ENCODE measurements at regions not wholly inside any gene's neighbourhood (a gene's known extent, or its start where the extent isn't known, plus 50 kb on each side); places are given as distances from the start of the nearest gene placed in this dataset.

DNA sequence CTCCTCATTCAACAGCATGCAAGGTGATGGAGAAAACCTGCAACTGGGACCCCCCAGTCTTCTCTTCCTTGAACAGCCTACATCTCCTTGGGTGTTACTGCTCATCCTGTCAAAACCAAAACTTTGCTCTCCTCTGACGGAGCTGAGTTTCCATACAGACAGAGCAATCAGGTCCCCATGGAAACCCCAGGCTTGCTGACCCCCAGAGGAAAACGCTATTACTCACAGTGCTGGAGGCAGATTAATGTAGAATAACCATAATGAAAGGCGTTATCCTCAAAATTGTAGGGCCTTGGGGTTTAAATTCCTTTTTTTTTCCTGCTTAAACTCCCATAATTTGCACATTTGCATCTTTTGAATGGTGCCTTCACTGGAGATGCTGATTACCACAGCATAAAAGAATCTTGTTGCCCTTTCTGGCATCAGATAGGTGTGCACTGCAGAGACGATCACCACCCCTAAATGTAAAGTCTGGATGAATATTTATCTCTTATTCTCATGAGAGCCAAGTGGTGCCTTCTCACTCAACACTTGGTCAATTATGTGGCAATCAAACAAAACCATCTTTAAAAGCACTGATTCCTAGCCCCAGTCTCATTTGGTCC, 126.3 kb downstream of the MSX2 start:
- Mint-ChIP-seq H3K4me1 (no peaks in the 10 kb centered on the region), H3K27ac (no peak overlapping the region), H3K36me3 (ENCODE audit: low read depth) (no peaks in the 10 kb centered on the region), H3K9me3 (no peaks in the 10 kb centered on the region), H3K4me3 (no peak overlapping the region), H3K27me3 (no peaks in the 10 kb centered on the region)
- ATAC-seq (no peak), DNase-seq (no peak)

DNA sequence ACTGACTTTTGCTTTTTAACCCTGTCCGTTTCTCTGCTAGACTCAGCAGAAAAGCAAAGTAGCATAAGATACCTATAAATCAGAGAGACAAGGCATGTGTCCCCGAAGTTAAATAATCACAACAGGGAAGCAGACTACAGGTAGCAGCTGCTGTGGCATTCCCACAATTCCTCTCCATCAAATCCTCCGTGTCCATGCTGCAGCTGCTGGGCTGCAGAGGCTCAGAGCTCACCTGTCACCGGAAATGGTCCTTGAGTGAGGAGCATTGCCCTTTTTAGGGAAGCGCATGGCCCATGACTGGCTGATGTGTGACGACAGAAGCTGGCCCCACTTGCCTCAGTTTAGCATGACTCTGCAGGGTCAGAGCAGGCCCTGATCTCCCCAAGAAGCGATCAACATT, 125.0 kb downstream of the MSX2 start:
- H3K27ac Mint-ChIP-seq: no peak overlapping the region
- H3K36me3 Mint-ChIP-seq (ENCODE audit: low read depth): no peaks in the 10 kb centered on the region
- H3K9me3 Mint-ChIP-seq: no peaks in the 10 kb centered on the region
- no peak for DNase-seq
- ATAC-seq: no peak
- no peak overlapping the region for H3K4me3 Mint-ChIP-seq
- no peaks in the 10 kb centered on the region for H3K4me1 Mint-ChIP-seq
- H3K27me3 Mint-ChIP-seq: no peaks in the 10 kb centered on the region

DNA sequence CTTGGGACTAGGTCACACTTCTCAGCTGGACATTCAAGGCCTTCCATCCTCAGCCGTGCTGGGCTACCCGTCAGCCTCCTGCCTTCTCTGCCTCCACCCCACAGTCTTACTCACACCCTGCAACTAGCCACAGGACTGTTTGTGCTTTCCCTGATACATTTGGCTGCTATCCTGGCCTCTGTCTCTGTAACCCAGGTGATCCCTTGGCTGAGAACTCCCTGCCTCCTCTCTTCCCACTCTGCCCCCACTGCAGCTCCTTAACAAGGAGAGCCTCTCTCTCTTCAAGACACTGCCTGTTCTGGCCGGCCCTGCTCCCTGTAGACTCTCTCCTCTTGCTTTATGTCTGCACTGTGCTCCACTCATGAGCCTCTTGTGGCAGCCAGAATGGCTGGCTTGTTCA, 120.6 kb downstream of the MSX2 start:
- no peaks in the 10 kb centered on the region for H3K4me1 Mint-ChIP-seq
- H3K36me3 Mint-ChIP-seq (ENCODE audit: low read depth): no peaks in the 10 kb centered on the region
- H3K27me3 Mint-ChIP-seq: no peaks in the 10 kb centered on the region
- DNase-seq (no peak), ATAC-seq (peak; percentile 15)
- H3K4me3 Mint-ChIP-seq: no peak overlapping the region
- H3K27ac Mint-ChIP-seq: no peak overlapping the region
- H3K9me3 Mint-ChIP-seq: no peaks in the 10 kb centered on the region

DNA sequence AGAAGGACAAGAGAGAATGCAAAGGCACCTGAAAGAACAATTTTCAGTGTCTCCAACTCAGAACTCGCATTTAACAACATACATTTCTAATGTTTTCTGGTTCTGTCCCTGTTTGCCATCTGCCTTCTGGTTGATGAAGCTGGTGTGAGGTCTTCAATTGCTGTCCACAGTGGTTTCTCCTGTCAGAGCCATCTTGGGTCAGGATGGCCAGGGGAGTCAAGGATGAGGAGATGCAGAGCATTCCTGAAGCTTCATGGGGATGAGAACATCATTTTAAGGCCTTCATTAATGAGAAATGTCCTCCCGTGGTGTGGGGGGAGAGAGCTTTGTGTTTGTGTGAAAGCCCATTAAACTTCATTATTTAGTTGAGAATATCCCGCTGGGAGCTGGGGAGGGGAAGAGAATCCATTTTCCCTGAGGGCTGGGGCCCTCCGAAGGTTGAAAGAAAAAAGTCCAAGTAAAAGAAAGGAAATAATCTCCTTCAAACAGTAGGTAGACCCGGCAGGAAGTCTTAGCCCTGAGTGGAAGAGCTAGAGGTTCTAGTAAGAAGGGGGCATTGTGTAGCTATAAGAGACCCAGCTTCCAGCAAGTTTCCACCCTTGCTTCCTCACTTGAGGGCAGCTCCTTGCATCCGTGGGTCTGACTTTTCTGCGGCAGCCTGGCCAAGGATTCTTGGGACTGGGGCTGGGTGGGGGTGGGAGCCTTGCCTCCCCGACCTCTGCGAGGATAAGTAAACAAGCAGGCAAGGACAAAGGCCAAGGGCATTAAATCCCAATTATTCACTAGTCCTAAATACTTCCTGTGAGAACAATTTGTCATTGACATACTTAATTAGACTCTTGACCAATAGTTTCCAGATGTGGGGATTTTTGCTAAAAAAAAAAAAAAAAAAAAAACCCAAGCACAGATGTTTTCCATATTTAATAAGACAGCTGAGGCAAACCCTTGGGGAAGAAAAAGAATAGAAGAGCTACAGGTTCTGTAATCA, 119.2 kb downstream of the MSX2 start:
- ATAC-seq (no peak), DNase-seq (no peak)
- Mint-ChIP-seq H3K9me3 (no peaks in the 10 kb centered on the region), H3K4me3 (no peak overlapping the region), H3K4me1 (no peaks in the 10 kb centered on the region), H3K27me3 (no peaks in the 10 kb centered on the region), H3K36me3 (ENCODE audit: low read depth) (no peaks in the 10 kb centered on the region), H3K27ac (no peak overlapping the region)

DNA sequence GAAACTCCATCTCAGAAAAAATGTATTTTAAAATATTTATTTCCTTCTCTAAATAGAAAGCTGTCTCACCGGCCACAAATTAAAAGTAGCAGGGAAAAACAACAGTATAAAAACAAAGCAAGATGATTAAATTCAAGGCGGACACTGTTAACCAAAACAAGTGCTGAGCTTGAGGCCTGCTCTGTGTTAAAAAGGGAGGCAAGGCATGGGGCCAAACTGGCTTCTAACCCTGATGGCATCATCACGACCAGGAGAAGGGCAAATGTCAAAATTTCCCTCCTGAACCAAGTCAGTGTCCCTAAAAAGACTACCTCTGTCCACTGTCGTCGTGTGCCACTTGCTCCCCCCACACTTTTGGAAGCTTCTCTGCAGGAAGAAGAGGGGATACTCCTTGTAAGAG, 116.1 kb downstream of the MSX2 start:
- no peak for ATAC-seq

DNA sequence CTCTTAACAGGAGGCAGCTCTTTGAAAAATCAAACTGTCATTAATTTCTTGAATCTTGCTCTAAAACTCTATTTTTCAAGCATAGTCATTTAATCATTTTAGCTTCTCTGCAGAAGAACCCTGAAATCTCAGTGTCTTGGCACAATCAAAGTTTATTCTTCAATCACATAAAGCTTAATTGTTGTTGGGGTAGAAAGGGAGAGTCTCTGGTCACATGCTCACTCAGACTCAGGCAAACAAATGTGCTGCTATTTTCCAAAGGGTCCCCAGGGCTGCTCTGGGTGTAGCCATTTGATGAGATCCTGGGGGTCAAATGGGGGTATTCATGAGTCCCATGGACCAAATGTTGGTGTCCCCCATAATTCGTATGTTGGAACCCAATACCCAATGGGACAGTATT, 114.8 kb downstream of the MSX2 start:
- Mint-ChIP-seq H3K4me3 (no peak overlapping the region), H3K4me1 (no peaks in the 10 kb centered on the region), H3K9me3 (no peaks in the 10 kb centered on the region), H3K36me3 (ENCODE audit: low read depth) (no peaks in the 10 kb centered on the region), H3K27me3 (peaks cover 6% of the 10 kb centered on the region), H3K27ac (no peak overlapping the region)
- no peak for ATAC-seq
- no peak for DNase-seq

More for the DNA sequence above, 116.1 kb downstream of the MSX2 start:
- H3K36me3 Mint-ChIP-seq (ENCODE audit: low read depth): no peaks in the 10 kb centered on the region
- no peak for DNase-seq
- peaks cover 3% of the 10 kb centered on the region for H3K27me3 Mint-ChIP-seq
- no peaks in the 10 kb centered on the region for H3K4me1 Mint-ChIP-seq
- no peak overlapping the region for H3K4me3 Mint-ChIP-seq
- no peaks in the 10 kb centered on the region for H3K9me3 Mint-ChIP-seq
- H3K27ac Mint-ChIP-seq: no peak overlapping the region

DNA sequence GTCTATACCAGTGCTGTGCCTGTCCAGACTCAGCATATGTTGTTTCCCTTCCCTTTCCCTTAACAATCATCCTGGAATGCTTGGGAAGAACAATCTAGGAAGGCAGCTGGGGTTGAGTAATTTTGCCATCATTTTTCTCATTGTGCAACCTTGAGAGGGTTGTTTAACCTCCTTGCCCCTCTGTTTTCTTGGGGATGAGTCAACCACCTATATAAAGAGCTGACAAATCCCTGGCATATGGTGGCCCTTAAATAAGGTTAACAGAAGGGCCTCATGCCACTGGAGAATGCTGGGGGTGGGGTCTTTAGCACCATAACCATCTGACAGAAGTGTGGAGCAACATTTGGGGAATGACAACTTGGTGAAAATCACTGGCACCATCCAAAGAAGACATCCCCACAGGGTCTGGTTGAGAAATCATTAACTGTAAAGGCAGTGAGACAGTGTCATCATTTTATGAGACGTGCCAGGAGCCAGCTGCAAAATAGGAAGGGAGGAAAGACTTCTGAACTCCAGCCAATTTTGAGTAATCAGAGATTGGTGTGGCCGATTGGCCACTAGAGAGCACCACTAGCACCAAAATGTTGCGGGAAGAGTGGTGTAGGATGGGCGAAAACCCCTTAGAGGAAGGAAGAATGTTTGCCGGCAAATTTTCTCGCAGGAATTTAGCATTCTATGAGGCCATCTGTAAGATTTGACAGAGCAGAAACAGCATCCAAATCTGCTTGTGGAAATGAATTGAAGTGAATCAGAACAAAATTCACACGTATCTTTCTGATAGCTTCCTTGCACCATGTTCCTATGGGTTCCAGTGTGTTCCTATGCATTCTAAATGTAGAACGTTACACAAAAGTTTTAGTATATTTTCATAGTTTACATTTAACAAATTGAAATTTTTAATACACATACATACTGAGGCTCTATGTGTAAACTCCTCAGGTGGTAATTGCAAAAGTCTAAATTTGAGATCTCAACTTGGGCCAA, 113.8 kb downstream of the MSX2 start:
- H3K4me1 Mint-ChIP-seq: no peaks in the 10 kb centered on the region
- no peak overlapping the region for H3K27ac Mint-ChIP-seq
- DNase-seq (no peak), ATAC-seq (no peak)
- no peak overlapping the region for H3K4me3 Mint-ChIP-seq
- no peaks in the 10 kb centered on the region for H3K36me3 Mint-ChIP-seq (ENCODE audit: low read depth)
- H3K27me3 Mint-ChIP-seq: peaks cover 6% of the 10 kb centered on the region
- no peaks in the 10 kb centered on the region for H3K9me3 Mint-ChIP-seq

DNA sequence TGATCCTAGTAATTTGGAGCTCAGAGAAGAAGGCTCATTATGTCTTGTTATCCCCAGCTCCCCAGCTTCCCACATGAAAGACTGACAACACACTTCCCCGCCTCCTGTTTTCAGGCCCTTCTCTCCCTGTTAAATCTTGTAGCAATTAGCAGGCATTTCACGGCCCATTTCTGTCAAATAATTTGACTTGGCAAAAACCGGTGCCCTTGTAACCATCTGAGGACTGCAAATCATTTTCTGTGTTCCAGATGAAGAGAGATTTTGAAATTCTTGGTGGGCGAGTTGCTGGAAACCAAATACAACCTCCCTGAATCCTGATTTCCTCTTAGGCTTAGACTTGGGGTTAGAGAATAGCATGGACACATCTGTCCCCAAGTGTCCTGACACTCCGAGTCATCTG, 109.7 kb downstream of the MSX2 start:
- Mint-ChIP-seq H3K27me3 (peaks cover 6% of the 10 kb centered on the region), H3K9me3 (no peaks in the 10 kb centered on the region), H3K4me1 (no peaks in the 10 kb centered on the region), H3K4me3 (no peak overlapping the region), H3K27ac (no peak overlapping the region), H3K36me3 (ENCODE audit: low read depth) (no peaks in the 10 kb centered on the region)
- DNase-seq (no peak), ATAC-seq (no peak)

DNA sequence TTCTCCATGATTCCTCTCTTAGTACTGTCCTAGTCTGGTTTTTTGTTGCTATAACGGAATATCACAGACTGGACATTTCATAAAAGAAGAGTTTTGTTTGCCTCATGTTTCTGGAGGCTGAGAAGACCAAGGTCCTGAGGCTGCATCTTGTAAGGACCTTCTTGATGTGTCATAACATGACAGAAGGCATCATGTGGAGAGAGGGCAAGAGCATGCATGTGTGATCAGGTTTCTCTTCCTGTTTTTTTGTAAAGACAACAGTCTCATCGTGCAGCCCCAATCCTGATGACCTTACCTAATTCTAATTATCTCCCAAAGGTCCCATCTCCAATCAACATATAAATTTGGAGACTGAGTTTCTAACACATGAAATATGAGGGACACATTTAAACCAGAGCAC, 108.4 kb downstream of the MSX2 start:
- no peaks in the 10 kb centered on the region for H3K4me1 Mint-ChIP-seq
- ATAC-seq: no peak
- no peak overlapping the region for H3K27ac Mint-ChIP-seq

DNA sequence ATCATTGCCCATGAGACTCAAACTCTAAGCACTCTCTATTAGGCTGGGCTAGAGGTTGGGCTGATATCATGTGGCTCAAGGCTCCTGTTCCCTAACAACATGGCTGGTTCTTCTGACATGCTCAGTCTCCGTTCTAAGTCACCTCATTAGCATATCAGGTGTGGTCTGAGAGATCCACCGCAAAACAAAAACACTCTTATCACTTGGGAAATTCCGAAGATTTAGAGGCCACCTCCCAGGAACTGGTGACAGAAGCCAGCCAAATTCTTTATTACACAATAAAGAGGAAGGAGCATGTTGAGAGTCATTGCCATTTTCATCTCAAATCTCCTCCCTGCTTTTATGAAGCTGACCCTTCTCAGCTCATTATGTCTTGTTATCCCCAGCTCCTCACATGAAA, 107.6 kb downstream of the MSX2 start:
- H3K9me3 Mint-ChIP-seq: no peaks in the 10 kb centered on the region
- DNase-seq (no peak), ATAC-seq (no peak)
- H3K27ac Mint-ChIP-seq: no peak overlapping the region
- no peaks in the 10 kb centered on the region for H3K36me3 Mint-ChIP-seq (ENCODE audit: low read depth)
- no peak overlapping the region for H3K4me3 Mint-ChIP-seq
- no peaks in the 10 kb centered on the region for H3K4me1 Mint-ChIP-seq
- H3K27me3 Mint-ChIP-seq: peaks cover 3% of the 10 kb centered on the region

More for the DNA sequence above, 108.4 kb downstream of the MSX2 start:
- no peaks in the 10 kb centered on the region for H3K9me3 Mint-ChIP-seq
- DNase-seq: no peak
- no peak overlapping the region for H3K4me3 Mint-ChIP-seq
- H3K36me3 Mint-ChIP-seq (ENCODE audit: low read depth): no peaks in the 10 kb centered on the region
- peaks cover 3% of the 10 kb centered on the region for H3K27me3 Mint-ChIP-seq

DNA sequence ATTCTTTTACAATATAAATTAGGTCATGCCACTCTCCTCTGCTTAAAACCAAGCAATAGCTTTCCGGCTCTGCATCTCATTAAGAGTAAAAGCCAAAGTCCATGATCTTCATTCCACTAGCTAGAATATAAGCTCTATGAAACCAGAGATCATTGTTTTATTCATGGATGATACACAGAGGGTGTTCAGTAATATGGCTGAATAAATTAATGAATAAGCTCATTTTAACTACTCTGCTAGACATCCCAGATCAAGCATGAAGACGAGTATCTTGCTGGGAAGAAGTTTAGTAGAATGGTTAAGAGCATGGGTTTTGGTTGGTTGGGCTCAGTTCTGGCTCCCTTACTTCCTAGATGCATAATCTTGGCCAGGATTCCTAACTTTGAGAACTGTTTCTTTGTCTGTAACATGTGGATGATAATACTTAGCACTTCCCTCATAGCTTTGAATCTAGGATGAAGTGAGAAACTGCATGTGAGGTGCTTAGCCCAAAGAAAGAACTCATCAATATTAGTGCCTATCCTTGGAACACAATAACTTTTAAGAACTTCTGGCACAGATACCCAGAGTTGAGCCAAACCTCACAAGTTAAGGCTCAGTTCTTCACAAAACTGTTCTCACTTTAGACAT, 106.8 kb downstream of the MSX2 start:
- H3K27me3 Mint-ChIP-seq: peaks cover 3% of the 10 kb centered on the region
- DNase-seq: no peak
- no peak for ATAC-seq
- H3K4me1 Mint-ChIP-seq: no peaks in the 10 kb centered on the region
- H3K4me3 Mint-ChIP-seq: no peak overlapping the region
- no peak overlapping the region for H3K27ac Mint-ChIP-seq
- no peaks in the 10 kb centered on the region for H3K9me3 Mint-ChIP-seq
- H3K36me3 Mint-ChIP-seq (ENCODE audit: low read depth): no peaks in the 10 kb centered on the region

DNA sequence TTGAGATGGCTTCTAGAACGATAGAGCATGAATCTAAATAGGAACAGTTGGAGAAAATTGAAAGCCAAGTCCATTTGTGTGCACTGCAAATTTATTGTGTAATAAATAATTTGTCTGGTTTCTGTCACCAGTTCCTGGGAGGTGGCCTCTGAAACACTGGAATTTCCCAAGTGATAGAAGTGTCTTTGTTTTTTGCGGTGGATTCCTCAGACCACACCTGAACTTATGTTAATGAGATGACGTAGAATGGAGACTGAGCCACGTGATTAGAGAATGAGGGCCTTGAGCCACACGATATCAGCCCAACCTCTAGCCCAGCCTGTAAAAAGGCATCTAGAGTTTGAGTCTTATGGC, 105.1 kb downstream of the MSX2 start:
- H3K9me3 Mint-ChIP-seq: no peaks in the 10 kb centered on the region
- no peaks in the 10 kb centered on the region for H3K4me1 Mint-ChIP-seq
- DNase-seq (no peak), ATAC-seq (no peak)
- no peaks in the 10 kb centered on the region for H3K36me3 Mint-ChIP-seq (ENCODE audit: low read depth)
- H3K27ac Mint-ChIP-seq: no peak overlapping the region
- peaks cover 4% of the 10 kb centered on the region for H3K27me3 Mint-ChIP-seq
- H3K4me3 Mint-ChIP-seq: no peak overlapping the region

DNA sequence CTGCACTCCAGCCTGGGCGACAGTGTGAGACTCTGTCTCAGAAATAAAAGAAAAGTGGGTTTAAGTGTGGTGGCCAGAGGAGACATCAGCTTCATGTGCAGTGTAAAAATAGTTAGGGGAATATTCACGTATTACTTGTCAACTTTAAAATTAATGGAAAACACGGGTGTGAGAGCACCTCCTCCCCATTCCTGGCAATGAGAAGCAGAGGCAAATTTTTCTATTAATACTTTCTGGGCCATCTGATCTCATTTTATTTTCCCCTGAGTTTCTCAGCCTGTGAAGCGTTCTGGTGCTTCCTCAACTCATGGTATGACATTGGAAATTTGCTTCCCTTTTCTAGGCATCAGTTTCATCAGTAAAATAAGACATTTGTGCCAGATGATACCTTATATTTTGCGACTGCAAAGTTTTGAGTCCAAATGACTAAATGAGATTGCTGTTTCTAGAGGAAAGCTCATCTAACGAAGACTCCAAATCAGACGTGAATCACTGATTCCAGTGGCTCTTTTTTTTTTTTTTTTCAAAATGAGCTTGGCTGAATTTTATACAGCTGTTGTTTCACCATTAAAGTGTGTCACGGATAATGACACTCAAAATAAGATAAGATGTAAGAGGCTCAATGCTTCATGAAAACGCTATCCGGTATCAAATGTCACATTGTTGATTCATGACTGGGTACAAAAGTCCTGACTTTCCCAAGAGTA, 104.6 kb downstream of the MSX2 start:
- Mint-ChIP-seq H3K36me3 (ENCODE audit: low read depth) (no peaks in the 10 kb centered on the region), H3K27me3 (peaks cover 4% of the 10 kb centered on the region), H3K4me3 (no peak overlapping the region), H3K9me3 (no peaks in the 10 kb centered on the region), H3K27ac (no peak overlapping the region), H3K4me1 (no peaks in the 10 kb centered on the region)
- no peak for DNase-seq
- no peak for ATAC-seq

DNA sequence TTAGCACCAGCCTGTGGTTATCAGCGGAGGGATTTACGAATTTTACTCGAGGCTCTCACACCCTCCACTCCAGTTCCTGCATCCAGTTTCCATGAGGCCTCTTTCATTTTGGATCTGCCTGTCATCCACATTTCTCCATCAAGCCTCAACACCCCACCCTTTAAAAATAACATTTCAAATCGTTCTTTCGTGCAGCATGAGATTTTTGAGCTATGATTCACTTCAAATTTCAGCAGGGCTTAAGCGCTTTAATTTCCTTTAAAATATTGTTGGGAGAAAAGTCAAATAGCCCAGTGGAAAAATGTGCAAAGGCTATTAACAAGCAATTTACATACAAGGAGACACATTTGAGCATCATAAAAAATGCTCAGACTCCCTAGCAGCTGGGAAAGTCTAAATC, 103.2 kb downstream of the MSX2 start:
- H3K27me3 Mint-ChIP-seq: peaks cover 4% of the 10 kb centered on the region
- no peaks in the 10 kb centered on the region for H3K4me1 Mint-ChIP-seq
- H3K36me3 Mint-ChIP-seq (ENCODE audit: low read depth): no peaks in the 10 kb centered on the region
- ATAC-seq (no peak), DNase-seq (no peak)
- no peaks in the 10 kb centered on the region for H3K9me3 Mint-ChIP-seq
- no peak overlapping the region for H3K4me3 Mint-ChIP-seq
- no peak overlapping the region for H3K27ac Mint-ChIP-seq
